ENCODE measurements at regions not wholly inside any gene's neighbourhood (a gene's known extent, or its start where the extent isn't known, plus 50 kb on each side); places are given as distances from the start of the nearest gene placed in this dataset.
"Not testable (repeated sequence)": the region's sequence is repeated elsewhere in the genome, so short reads cannot be mapped to it uniquely, and the experiment has no call there.

DNA sequence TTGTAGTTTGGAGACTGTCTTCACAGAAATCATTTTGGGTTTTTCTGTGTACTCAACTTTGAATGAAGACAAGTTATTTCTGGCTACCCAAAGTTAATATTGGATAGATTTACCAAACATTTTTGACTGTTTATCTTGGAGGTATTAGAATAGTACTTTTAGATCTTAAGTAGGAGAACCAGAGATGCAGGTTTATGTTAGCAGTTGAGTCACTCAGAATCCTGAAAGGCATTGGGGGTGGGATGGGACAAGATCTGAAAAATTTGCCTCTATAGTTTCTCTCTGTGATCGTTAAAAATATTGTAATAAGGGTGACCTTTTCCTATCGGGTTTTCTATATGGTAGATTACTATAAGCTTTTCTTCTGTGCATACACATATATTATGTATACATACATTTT lies 112.3 kb downstream of the TTC6 start:
- H3K4me3 Mint-ChIP-seq, result no peak overlapping the region
- no peaks in the 10 kb centered on the region for H3K4me1 Mint-ChIP-seq (ENCODE audit: unreplicated experiment)
- H3K36me3 Mint-ChIP-seq, result no peaks in the 10 kb centered on the region
- no peak for DNase-seq (ENCODE audit: extremely low spot score, unreplicated experiment)
- H3K9me3 Mint-ChIP-seq, result no peaks in the 10 kb centered on the region
- no peak overlapping the region for H3K27ac Mint-ChIP-seq
- no peak for TF ChIP-seq CTCF (conservative IDR thresholded peaks at IDR 0.05)
- no peaks in the 10 kb centered on the region for H3K27me3 Mint-ChIP-seq

DNA sequence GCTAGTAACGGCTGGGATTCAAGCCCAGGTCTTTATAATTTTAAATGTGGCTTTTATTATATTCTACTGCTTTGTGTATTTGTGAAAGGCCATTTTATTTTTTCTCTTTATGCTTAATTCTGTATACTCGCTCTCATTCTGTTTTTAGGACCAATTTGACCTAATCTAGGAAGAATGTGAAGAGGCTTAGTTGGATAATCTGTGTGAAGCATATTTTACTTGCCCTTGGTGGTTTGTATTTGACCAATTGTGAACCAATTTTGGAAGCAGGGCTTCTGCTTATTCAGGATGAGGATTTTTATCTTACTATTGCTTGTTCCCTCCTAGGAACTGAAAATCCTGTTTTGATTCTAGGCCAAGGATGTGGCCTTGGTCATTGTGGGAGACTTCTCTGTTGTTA lies 113.1 kb downstream of the TTC6 start:
- H3K27ac Mint-ChIP-seq, result no peak overlapping the region
- no peaks in the 10 kb centered on the region for H3K36me3 Mint-ChIP-seq
- H3K4me1 Mint-ChIP-seq (ENCODE audit: unreplicated experiment), result no peaks in the 10 kb centered on the region
- no peak for TF ChIP-seq CTCF (conservative IDR thresholded peaks at IDR 0.05)
- no peaks in the 10 kb centered on the region for H3K27me3 Mint-ChIP-seq
- H3K4me3 Mint-ChIP-seq, result no peak overlapping the region
- no peak for DNase-seq (ENCODE audit: extremely low spot score, unreplicated experiment)
- no peaks in the 10 kb centered on the region for H3K9me3 Mint-ChIP-seq

DNA sequence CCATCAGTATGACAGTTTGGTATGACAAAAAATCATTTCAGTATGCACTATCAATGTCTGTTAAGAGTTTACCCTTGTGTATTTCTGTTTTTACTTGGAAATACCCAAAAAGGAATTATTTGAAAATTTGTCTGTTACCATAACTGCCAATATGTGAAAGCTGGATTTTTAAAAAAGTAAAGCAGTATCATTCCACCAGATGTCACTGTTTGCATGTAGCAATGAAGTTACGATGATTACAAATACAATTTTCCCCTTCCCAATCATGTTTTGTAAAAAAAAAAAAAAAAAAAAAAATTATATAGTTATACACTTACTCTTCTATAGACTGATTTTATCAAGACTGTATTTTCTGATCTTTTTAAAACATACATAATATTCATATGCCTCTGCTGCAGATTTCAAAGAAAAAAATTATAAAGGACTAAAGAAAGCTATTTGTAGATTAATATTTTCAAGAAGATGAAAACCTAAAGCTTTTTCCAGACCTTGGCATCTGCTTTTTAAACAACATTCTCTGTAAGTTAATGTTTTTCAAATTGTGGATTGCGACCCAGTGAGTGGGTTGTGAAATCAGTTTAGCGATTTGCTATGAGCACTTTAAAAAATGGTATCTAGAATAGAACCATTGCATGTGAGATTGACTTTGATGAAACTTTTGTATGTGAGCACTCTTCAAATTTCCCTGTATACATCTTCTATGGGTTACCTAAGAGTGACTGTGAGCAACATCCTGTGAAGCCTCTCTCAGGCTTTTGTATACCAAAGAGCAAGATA lies 114.2 kb downstream of the TTC6 start:
- H3K27me3 Mint-ChIP-seq, result no peaks in the 10 kb centered on the region
- DNase-seq (ENCODE audit: extremely low spot score, unreplicated experiment), result no peak
- peak; percentile 75 for TF ChIP-seq CTCF (conservative IDR thresholded peaks at IDR 0.05)
- H3K9me3 Mint-ChIP-seq, result no peaks in the 10 kb centered on the region
- H3K27ac Mint-ChIP-seq, result no peak overlapping the region
- H3K4me3 Mint-ChIP-seq, result no peak overlapping the region
- no peaks in the 10 kb centered on the region for H3K36me3 Mint-ChIP-seq
- H3K4me1 Mint-ChIP-seq (ENCODE audit: unreplicated experiment), result no peaks in the 10 kb centered on the region

GRCh38 chr14:37711356-37711830 lies 116.0 kb downstream of the TTC6 start:
- no peak for TF ChIP-seq CTCF (conservative IDR thresholded peaks at IDR 0.05)
- H3K4me1 Mint-ChIP-seq (ENCODE audit: unreplicated experiment), result no peaks in the 10 kb centered on the region
- H3K9me3 Mint-ChIP-seq, result no peaks in the 10 kb centered on the region
- no peak overlapping the region for H3K4me3 Mint-ChIP-seq
- no peak for DNase-seq (ENCODE audit: extremely low spot score, unreplicated experiment)
- H3K27ac Mint-ChIP-seq, result no peak overlapping the region
- H3K27me3 Mint-ChIP-seq, result no peaks in the 10 kb centered on the region
- H3K36me3 Mint-ChIP-seq, result no peaks in the 10 kb centered on the region

DNA sequence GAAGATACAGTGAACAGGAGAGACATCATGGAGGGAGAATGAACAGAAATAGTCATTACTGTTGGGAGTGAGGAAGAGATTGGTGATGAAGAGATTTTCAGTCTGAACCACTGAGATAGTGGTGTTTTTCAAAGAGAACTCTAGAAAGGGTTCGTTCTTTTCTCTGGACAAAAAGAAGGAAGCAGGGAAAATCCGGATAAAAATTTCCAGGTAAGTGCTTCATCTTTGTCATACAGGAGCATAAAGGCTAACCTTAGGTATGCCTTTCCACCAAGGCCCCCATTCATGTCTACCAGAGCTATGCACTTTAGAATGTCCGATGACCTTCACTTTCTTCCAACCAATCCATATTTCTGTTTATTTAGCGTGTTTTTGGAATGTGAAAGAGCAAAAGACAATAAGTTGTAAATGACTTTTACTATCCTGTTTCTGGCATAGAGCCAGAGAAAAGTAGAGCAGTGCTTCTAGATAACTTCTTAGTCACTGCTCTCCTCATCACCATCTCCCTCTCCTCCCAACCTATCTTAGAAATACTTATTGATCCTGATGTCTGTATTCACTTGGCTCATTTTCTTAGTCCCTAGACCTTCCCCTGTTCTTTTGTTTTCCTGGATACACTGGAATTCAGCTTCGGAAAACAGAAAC lies 116.5 kb downstream of the TTC6 start:
- Mint-ChIP-seq H3K4me1 (ENCODE audit: unreplicated experiment) (no peaks in the 10 kb centered on the region), H3K4me3 (no peak overlapping the region), H3K9me3 (no peaks in the 10 kb centered on the region), H3K27ac (no peak overlapping the region), H3K36me3 (no peaks in the 10 kb centered on the region), H3K27me3 (no peaks in the 10 kb centered on the region)
- no peak for TF ChIP-seq CTCF (conservative IDR thresholded peaks at IDR 0.05)
- no peak for DNase-seq (ENCODE audit: extremely low spot score, unreplicated experiment)

DNA sequence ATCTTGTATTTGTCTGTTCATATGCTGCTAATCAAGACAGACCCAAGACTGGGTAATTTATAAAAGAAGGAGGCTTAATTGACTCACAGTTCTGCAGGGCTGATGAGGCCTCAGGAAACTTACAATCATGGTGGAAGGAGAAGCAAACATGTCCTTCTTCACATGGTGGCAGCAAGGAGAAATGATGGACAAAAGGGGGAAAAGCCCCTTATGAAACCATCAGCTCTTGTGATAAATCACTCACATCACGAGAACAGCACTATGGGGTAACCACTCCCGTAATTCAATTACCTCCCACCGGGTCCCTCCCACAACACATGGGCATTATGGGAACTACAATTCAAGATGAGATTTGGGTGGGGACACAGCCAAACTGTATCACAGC lies 117.0 kb downstream of the TTC6 start:
- not testable (repeated sequence) for DNase-seq (ENCODE audit: extremely low spot score, unreplicated experiment); H3K9me3 Mint-ChIP-seq; H3K4me3 Mint-ChIP-seq; H3K27me3 Mint-ChIP-seq; H3K27ac Mint-ChIP-seq; H3K4me1 Mint-ChIP-seq (ENCODE audit: unreplicated experiment); H3K36me3 Mint-ChIP-seq

Measured in type B pancreatic cell (in vitro differentiated cells).